ENCODE measurements at regions not wholly inside any gene's neighbourhood (a gene's known extent, or its start where the extent isn't known, plus 50 kb on each side); places are given as distances from the start of the nearest gene placed in this dataset.

- no peak for DNase-seq (ENCODE audit: low spot score in 2 of 2)
- Histone ChIP-seq H3K27me3 (no peaks in the 10 kb centered on the region), H3K4me1 (no peaks in the 10 kb centered on the region), H3K36me3 (no peaks in the 10 kb centered on the region), H3K27ac (no peak overlapping the region), H3K4me3 (no peak overlapping the region), H3K9me3 (no peaks in the 10 kb centered on the region)
- intact Hi-C loops (cut with DNase I; ENCODE audit: low total_unique reads) = no loop called here
- TF ChIP-seq CTCF (IDR thresholded peaks at IDR 0.05) (no peak), POLR2A (IDR thresholded peaks at IDR 0.05) (no peak), POLR2AphosphoS5 (IDR thresholded peaks at IDR 0.05) (no peak)
Measured at GRCh38 chr5:3384531-3384930, 211.1 kb upstream of the IRX1 start.

DNA sequence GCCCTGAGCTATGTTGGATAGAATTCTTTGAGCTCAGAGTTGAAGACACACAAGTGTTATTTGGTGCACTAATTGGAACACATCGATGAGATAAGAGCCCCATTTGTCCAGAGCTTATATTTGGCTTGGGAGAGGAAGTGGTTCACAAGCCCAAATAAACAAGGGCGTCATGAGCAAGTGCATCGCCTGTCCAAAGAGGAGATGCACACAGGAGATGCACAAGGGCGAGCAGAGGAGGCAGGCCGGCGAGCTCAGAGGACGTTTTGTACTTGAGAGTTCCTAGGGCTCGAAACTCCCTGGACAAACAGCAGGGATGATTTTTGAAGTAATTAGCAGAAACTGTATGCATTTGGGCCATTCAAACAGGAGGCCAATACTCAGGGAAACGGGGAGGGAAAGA, 212.8 kb upstream of the IRX1 start:
- TF ChIP-seq POLR2A (IDR thresholded peaks at IDR 0.05) = no peak
- TF ChIP-seq CTCF (IDR thresholded peaks at IDR 0.05) = no peak
- no peak for TF ChIP-seq POLR2AphosphoS5 (IDR thresholded peaks at IDR 0.05)
- Histone ChIP-seq H3K27ac (no peak overlapping the region), H3K9me3 (no peaks in the 10 kb centered on the region), H3K4me1 (no peaks in the 10 kb centered on the region), H3K4me3 (no peak overlapping the region), H3K27me3 (no peaks in the 10 kb centered on the region), H3K36me3 (no peaks in the 10 kb centered on the region)
- intact Hi-C loops (cut with DNase I; ENCODE audit: low total_unique reads) = no loop called here
- DNase-seq (ENCODE audit: low spot score in 2 of 2) = no peak

- Histone ChIP-seq H3K27ac (no peak overlapping the region), H3K36me3 (no peaks in the 10 kb centered on the region), H3K4me3 (no peak overlapping the region), H3K9me3 (no peaks in the 10 kb centered on the region), H3K4me1 (no peaks in the 10 kb centered on the region), H3K27me3 (no peaks in the 10 kb centered on the region)
- DNase-seq (ENCODE audit: low spot score in 2 of 2) = no peak
- TF ChIP-seq POLR2A (IDR thresholded peaks at IDR 0.05) (no peak), CTCF (IDR thresholded peaks at IDR 0.05) (no peak), POLR2AphosphoS5 (IDR thresholded peaks at IDR 0.05) (no peak)
- intact Hi-C loops (cut with DNase I; ENCODE audit: low total_unique reads) = no loop called here
Measured at GRCh38 chr5:3382151-3382550, 213.5 kb upstream of the IRX1 start.

- DNase-seq (ENCODE audit: low spot score in 2 of 2) = no peak
Measured at GRCh38 chr5:3381206-3381825, 214.3 kb upstream of the IRX1 start.

GRCh38 chr5:3380689-3381088, 214.9 kb upstream of the IRX1 start:
- H3K27me3 ChIP-seq = no peaks in the 10 kb centered on the region
- H3K27ac ChIP-seq = no peak overlapping the region
- TF ChIP-seq CTCF (IDR thresholded peaks at IDR 0.05) = no peak
- intact Hi-C loops (cut with DNase I; ENCODE audit: low total_unique reads) = no loop called here
- DNase-seq (ENCODE audit: low spot score in 2 of 2) = no peak
- H3K36me3 ChIP-seq = no peaks in the 10 kb centered on the region
- no peaks in the 10 kb centered on the region for H3K9me3 ChIP-seq
- H3K4me3 ChIP-seq = no peak overlapping the region
- H3K4me1 ChIP-seq = no peaks in the 10 kb centered on the region

More at GRCh38 chr5:3381206-3381825, 214.3 kb upstream of the IRX1 start:
- H3K36me3 ChIP-seq = no peaks in the 10 kb centered on the region
- no peaks in the 10 kb centered on the region for H3K4me1 ChIP-seq
- H3K27ac ChIP-seq = no peak overlapping the region
- H3K9me3 ChIP-seq = no peaks in the 10 kb centered on the region
- TF ChIP-seq POLR2A (IDR thresholded peaks at IDR 0.05) (no peak), CTCF (IDR thresholded peaks at IDR 0.05) (no peak), POLR2AphosphoS5 (IDR thresholded peaks at IDR 0.05) (no peak)
- H3K27me3 ChIP-seq = no peaks in the 10 kb centered on the region
- intact Hi-C loops (cut with DNase I; ENCODE audit: low total_unique reads) = no loop called here
- no peak overlapping the region for H3K4me3 ChIP-seq

Measured in breast epithelium (tissue), 4 donors.